Left lung (tissue), 4 donors: ENCODE measurements at regions not wholly inside any gene's neighbourhood (a gene's known extent, or its start where the extent isn't known, plus 50 kb on each side); places are given as distances from the start of the nearest gene placed in this dataset.
A peak's percentile ranks its signal among the peaks of the same experiment; 100 is the strongest.

Experiments
- ATAC-seq: fragments of 200-7000 bp; cut with Tn5 transposase; one replicate; pipeline ENCODE4 v1.9.1; 2020; ENCODE audit warnings: moderate library complexity
- DNase-seq, 4 donors: peaks; one replicate each; pipeline ENCODE4 v3.0.0-alpha.2; 2013 to 2020
- H3K27ac ChIP-seq, 2 donors: fragments of 200-600 bp; sonication (generic) in 1 of 2; one replicate each; pipeline versions ENCODE4 v1.5.0 to v1.8.0; 2020 to 2021
- H3K27me3 ChIP-seq, 2 donors: fragments of 200-600 bp; sonication (generic) in 1 of 2; one replicate each; pipeline versions ENCODE4 v1.5.0 to v1.8.0; 2020 to 2021
- H3K36me3 ChIP-seq, 2 donors: fragments of 200-600 bp; sonication (generic) in 1 of 2; one replicate each; pipeline versions ENCODE4 v1.5.0 to v1.8.0; 2020 to 2021
- H3K4me1 ChIP-seq, 2 donors: fragments of 200-600 bp; one replicate each; pipeline ENCODE4 v1.8.0; 2021
- H3K4me3 ChIP-seq, 2 donors: fragments of 200-600 bp; sonication (generic) in 1 of 2; one replicate each; pipeline versions ENCODE4 v1.5.0 to v1.8.0; 2020 to 2021; ENCODE audit warnings: mild to moderate bottlenecking in 1 of 2
- H3K9me3 ChIP-seq, 2 donors: fragments of 200-600 bp; sonication (generic) in 1 of 2; one replicate each; pipeline versions ENCODE4 v1.5.0 to v1.8.0; 2020 to 2021
- intact Hi-C, 2 donors: fragments of 100-400 bp; cut with DNase I; formaldehyde crosslinking; loops; one replicate each; pipeline versions ENCODE4 v1.11.2 to v1.14.2; 2022
- TF ChIP-seq, protein P1 (sequence below), 2 donors: fragments of 200-600 bp; sonication (generic) in 1 of 2; IDR thresholded peaks; one replicate each; pipeline versions ENCODE4 v1.5.0 to v1.8.0; 2021; ENCODE audit warnings: antibody characterized with exemption in 2 of 2
- donor health status: DM: no; HTN: yes; CAD: no.
- donor health status: DM: no; HTN: no; CAD: no.

DNA sequence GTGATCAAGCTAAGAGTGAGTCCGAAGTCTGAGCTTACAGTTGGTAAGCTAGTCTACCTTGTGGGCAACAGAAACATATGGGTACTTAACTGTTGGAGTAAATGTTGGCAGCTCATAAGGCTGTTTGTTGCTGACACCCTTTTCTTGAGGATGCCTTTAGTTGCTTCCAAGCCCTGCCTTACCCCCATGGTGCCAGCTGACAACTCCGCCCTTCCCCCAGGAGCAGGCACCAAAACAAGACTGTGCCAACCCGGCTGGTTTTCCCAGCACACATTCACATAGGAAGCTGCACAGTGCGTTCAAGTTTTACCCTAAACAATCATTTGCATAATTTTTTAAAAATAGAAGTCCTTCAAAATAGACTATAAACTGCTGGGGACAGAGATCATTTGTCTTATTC, 150.2 kb upstream of the LMO4 start:
- Histone ChIP-seq H3K4me1 (no peaks in the 10 kb centered on the region), H3K4me3 (no peak overlapping the region), H3K9me3 (no peaks in the 10 kb centered on the region), H3K27ac (no peak overlapping the region), H3K27me3 (no peaks in the 10 kb centered on the region), H3K36me3 (no peaks in the 10 kb centered on the region)
- DNase-seq = no peak
- intact Hi-C loops = no loop called here
- no peak for ATAC-seq
- TF ChIP-seq, protein P1, sequence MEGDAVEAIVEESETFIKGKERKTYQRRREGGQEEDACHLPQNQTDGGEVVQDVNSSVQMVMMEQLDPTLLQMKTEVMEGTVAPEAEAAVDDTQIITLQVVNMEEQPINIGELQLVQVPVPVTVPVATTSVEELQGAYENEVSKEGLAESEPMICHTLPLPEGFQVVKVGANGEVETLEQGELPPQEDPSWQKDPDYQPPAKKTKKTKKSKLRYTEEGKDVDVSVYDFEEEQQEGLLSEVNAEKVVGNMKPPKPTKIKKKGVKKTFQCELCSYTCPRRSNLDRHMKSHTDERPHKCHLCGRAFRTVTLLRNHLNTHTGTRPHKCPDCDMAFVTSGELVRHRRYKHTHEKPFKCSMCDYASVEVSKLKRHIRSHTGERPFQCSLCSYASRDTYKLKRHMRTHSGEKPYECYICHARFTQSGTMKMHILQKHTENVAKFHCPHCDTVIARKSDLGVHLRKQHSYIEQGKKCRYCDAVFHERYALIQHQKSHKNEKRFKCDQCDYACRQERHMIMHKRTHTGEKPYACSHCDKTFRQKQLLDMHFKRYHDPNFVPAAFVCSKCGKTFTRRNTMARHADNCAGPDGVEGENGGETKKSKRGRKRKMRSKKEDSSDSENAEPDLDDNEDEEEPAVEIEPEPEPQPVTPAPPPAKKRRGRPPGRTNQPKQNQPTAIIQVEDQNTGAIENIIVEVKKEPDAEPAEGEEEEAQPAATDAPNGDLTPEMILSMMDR (IDR thresholded peaks at IDR 0.05) = no peak

DNA sequence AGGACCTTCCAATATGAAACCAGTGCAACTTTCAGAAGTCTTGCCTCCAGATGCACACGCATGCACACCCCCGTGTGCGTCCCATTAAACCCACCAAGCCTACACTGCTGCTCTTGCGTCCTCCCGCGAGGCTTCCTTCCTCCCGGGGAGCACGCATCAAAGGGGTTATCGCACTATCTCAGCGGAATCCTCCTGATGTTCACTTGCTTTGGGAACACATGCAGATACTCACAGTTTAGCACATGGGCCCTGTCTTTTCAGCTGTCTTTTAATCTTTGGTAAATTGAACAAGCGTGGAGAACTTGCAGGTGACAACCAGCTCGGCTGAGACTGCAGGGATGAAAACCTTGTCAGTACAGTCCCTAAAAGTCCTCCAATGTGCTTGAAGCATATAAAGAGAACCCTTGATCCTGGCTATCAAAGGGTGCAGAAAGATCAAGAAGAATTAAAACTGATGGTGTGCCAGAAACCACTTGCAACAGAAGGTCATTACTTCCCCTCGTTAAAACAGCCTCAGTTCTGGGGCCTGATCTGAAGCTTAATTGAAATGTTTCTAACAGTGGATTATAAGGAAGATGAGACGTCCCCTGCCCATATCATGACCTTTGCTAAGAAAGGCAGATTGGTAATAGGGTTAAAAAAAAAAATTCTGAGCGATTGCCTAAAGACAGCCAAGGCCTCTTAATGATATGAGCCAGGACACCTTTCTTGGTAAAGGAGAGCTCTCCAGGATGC, 149.4 kb upstream of the LMO4 start:
- TF ChIP-seq, protein P1 (IDR thresholded peaks at IDR 0.05) = no peak
- no peak overlapping the region for H3K4me3 ChIP-seq
- no peaks in the 10 kb centered on the region for H3K27me3 ChIP-seq
- no peaks in the 10 kb centered on the region for H3K9me3 ChIP-seq
- H3K4me1 ChIP-seq = no peaks in the 10 kb centered on the region
- intact Hi-C loops = no loop called here
- no peak for DNase-seq
- H3K36me3 ChIP-seq = no peaks in the 10 kb centered on the region
- ATAC-seq = no peak
- H3K27ac ChIP-seq = no peak overlapping the region

DNA sequence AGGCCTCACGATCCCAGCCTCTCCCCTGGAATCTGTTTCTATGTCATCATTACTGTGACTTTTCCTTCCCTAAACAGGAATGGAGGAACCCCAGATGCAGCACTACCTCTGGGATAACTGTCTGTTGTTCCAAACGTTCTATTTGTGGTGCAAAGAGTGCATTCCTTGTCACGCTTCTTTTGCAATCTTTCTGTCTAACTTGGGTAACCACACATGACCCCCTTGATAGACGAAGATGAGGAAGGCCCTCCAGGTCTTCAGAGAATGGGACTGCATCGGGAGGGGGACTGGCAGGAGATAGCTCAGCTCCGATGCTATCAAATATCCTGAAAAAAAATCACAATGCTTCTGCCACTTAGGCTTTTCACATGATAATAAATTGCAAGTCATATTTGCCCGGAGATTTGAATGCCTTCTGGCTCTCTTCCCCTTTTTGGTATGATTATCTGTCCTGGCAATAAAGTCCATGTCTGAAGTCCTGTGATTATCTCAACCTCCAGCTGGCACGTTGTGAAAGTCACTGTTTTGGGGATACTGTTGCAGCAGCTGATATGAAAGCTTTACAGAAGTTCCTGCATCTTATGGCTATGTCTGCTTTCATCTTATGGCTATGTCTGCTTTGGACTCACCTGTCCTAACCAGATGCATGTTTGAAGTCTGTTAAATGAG, 148.7 kb upstream of the LMO4 start:
- H3K27me3 ChIP-seq = no peaks in the 10 kb centered on the region
- H3K27ac ChIP-seq = no peak overlapping the region
- H3K4me3 ChIP-seq = no peak overlapping the region
- DNase-seq (peak in 1 of 4 donors; percentile 16), ATAC-seq (no peak)
- no peaks in the 10 kb centered on the region for H3K36me3 ChIP-seq
- H3K4me1 ChIP-seq = no peaks in the 10 kb centered on the region
- intact Hi-C loops = no loop called here
- H3K9me3 ChIP-seq = no peaks in the 10 kb centered on the region
- TF ChIP-seq, protein P1 (IDR thresholded peaks at IDR 0.05) = no peak

DNA sequence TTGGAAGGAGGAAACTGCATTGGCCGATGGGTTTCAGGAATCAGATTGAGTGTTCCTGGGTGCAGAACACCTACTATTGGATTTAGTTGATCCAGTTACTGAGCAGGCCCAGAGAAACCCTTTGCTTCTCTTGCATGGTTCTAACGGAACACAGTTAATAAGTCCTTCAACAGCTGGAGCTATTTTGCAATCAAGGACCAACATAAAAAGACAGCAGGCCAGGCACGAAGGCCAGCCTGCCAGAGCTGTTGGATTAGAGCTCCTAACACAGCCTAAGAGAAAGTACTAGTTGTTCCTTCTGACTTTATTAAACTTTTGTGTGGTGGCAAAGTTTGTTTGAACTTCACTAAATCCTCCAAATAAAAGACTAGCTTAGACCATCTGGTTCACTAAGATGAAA, 148.0 kb upstream of the LMO4 start:
- Histone ChIP-seq H3K27ac (no peak overlapping the region), H3K9me3 (no peaks in the 10 kb centered on the region), H3K27me3 (no peaks in the 10 kb centered on the region), H3K4me3 (no peak overlapping the region), H3K36me3 (no peaks in the 10 kb centered on the region), H3K4me1 (no peaks in the 10 kb centered on the region)
- no peak for ATAC-seq
- TF ChIP-seq, protein P1 (IDR thresholded peaks at IDR 0.05) = no peak
- peak in 2 of 4 donors; percentile 29 to 66 for DNase-seq
- intact Hi-C loops = no loop called here

DNA sequence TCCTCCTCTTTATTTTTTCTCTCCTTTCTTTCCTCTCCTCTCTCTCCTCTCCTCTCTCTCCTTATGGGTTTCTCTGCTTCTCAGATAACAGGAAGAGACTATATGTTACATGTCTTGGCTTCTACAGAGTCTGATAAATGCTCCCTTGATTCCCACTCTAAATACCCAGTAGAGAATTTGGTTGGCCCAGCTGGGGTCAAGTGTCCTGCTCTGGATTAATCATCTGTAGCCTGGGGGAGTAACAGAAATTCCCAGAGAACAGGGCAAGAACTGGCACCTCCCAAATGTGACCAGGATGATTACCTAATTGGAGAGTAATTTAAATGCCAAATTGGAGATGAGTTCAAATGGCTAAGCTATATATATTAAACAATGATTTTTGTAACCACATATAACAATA, 146.1 kb upstream of the LMO4 start:
- no peak for DNase-seq
- H3K36me3 ChIP-seq = no peaks in the 10 kb centered on the region
- no peaks in the 10 kb centered on the region for H3K4me1 ChIP-seq
- intact Hi-C loops = no loop called here
- no peaks in the 10 kb centered on the region for H3K27me3 ChIP-seq
- H3K9me3 ChIP-seq = no peaks in the 10 kb centered on the region
- H3K27ac ChIP-seq = no peak overlapping the region
- no peak for ATAC-seq
- H3K4me3 ChIP-seq = no peak overlapping the region
- TF ChIP-seq, protein P1 (IDR thresholded peaks at IDR 0.05) = no peak
